ENCODE measurements at regions not wholly inside any gene's neighbourhood (a gene's known extent, or its start where the extent isn't known, plus 50 kb on each side); places are given as distances from the start of the nearest gene placed in this dataset.
A peak's percentile ranks its signal among the peaks of the same experiment; 100 is the strongest.
"Not testable (repeated sequence)": the region's sequence is repeated elsewhere in the genome, so short reads cannot be mapped to it uniquely, and the experiment has no call there.

GRCh38 chr20:29349836-29350235 is 1907.6 kb upstream of the DEFB115 start:
- Histone ChIP-seq H3K9me2 (no peaks in the 10 kb centered on the region), H3K36me3 (replicated peaks in 1 of 2; ENCODE audit: control insufficient read depth in 1 of 2, insufficient read depth in 2 of 2, low read length in 1 of 2) (no peaks in the 10 kb centered on the region), H3F3A (replicated peaks; ENCODE audit: insufficient read depth) (no peaks in the 10 kb centered on the region), H3K27ac (ENCODE audit: low read depth in 2 of 2, low read length in 1 of 2) (no peak overlapping the region), H3K27me3 (ENCODE audit: insufficient read depth) (no peaks in the 10 kb centered on the region), H3K4me2 (no peak overlapping the region), H3K79me2 (ENCODE audit: insufficient read depth) (no peaks in the 10 kb centered on the region), H3K9me3 (no peaks in the 10 kb centered on the region), H3K4me1 (ENCODE audit: control insufficient read depth in 1 of 2, insufficient read depth in 2 of 2, low read depth in 1 of 2, low read length in 1 of 2) (no peaks in the 10 kb centered on the region), H3K4me3 (ENCODE audit: low read depth in 2 of 2, low read length in 1 of 2) (no peak overlapping the region), H4K20me1 (ENCODE audit: insufficient read depth) (no peaks in the 10 kb centered on the region), H2AFZ (ENCODE audit: low read depth) (no peak overlapping the region), H3K9ac (no peak overlapping the region)
- TF ChIP-seq ELF1 (IDR thresholded peaks at IDR 0.05) (no peak), GABPA (IDR thresholded peaks at IDR 0.05; ENCODE audit: low read depth) (no peak), SIN3A (IDR thresholded peaks at IDR 0.05; ENCODE audit: borderline replicate concordance, low read depth, low read length) (no peak)
- no peak for DNase-seq
- CTCF ChIA-PET = no interaction called here
- 2% methylated on average over 13 of the region's 14 CpGs for WGBS (ENCODE audit: low lambda C conversion rate)
- POLR2A ChIA-PET = no interaction called here

- H4K20me1 ChIP-seq (ENCODE audit: insufficient read depth); DNase-seq; H3K79me2 ChIP-seq (ENCODE audit: insufficient read depth); H3K9me3 ChIP-seq; POLR2A ChIA-PET; H3K4me3 ChIP-seq (ENCODE audit: low read depth in 2 of 2, low read length in 1 of 2); H3K4me1 ChIP-seq (ENCODE audit: control insufficient read depth in 1 of 2, insufficient read depth in 2 of 2, low read depth in 1 of 2, low read length in 1 of 2); H3K9ac ChIP-seq; H2AFZ ChIP-seq (ENCODE audit: low read depth); H3K9me2 ChIP-seq; H3K27me3 ChIP-seq (ENCODE audit: insufficient read depth); CTCF ChIA-PET; H3K4me2 ChIP-seq; H3F3A ChIP-seq (replicated peaks; ENCODE audit: insufficient read depth); H3K36me3 ChIP-seq (replicated peaks in 1 of 2; ENCODE audit: control insufficient read depth in 1 of 2, insufficient read depth in 2 of 2, low read length in 1 of 2); H3K27ac ChIP-seq (ENCODE audit: low read depth in 2 of 2, low read length in 1 of 2): not testable (repeated sequence)
- WGBS (ENCODE audit: low lambda C conversion rate) = 7% methylated on average over 2 of the region's 2 CpGs
Measured at GRCh38 chr20:29375937-29376336, 1881.5 kb upstream of the DEFB115 start.

GRCh38 chr20:29392853-29393252 is 1864.6 kb upstream of the DEFB115 start:
- H3F3A ChIP-seq (replicated peaks; ENCODE audit: insufficient read depth); H3K4me2 ChIP-seq; H3K9me2 ChIP-seq; H3K9ac ChIP-seq; H3K4me3 ChIP-seq (ENCODE audit: low read depth in 2 of 2, low read length in 1 of 2); H3K27ac ChIP-seq (ENCODE audit: low read depth in 2 of 2, low read length in 1 of 2); H3K36me3 ChIP-seq (replicated peaks in 1 of 2; ENCODE audit: control insufficient read depth in 1 of 2, insufficient read depth in 2 of 2, low read length in 1 of 2); H2AFZ ChIP-seq (ENCODE audit: low read depth); H3K27me3 ChIP-seq (ENCODE audit: insufficient read depth); CTCF ChIA-PET; DNase-seq; H3K9me3 ChIP-seq; H3K79me2 ChIP-seq (ENCODE audit: insufficient read depth); H3K4me1 ChIP-seq (ENCODE audit: control insufficient read depth in 1 of 2, insufficient read depth in 2 of 2, low read depth in 1 of 2, low read length in 1 of 2); H4K20me1 ChIP-seq (ENCODE audit: insufficient read depth); POLR2A ChIA-PET: not testable (repeated sequence)
- 3% methylated on average over 9 of the region's 9 CpGs for WGBS (ENCODE audit: low lambda C conversion rate)

- Histone ChIP-seq H2AFZ (ENCODE audit: low read depth) (no peak overlapping the region), H3K9me3 (no peaks in the 10 kb centered on the region), H3K27me3 (ENCODE audit: insufficient read depth) (peaks cover 53% of the 10 kb centered on the region), H3K4me2 (0 out of 2 replicates have a peak overlapping the region, but pooled peaks have one; percentile 19), H3K4me3 (ENCODE audit: low read depth in 2 of 2, low read length in 1 of 2) (no peak overlapping the region), H3K9ac (no peak overlapping the region), H3K27ac (ENCODE audit: low read depth in 2 of 2, low read length in 1 of 2) (no peak overlapping the region), H3K4me1 (ENCODE audit: control insufficient read depth in 1 of 2, insufficient read depth in 2 of 2, low read depth in 1 of 2, low read length in 1 of 2) (no peaks in the 10 kb centered on the region), H4K20me1 (ENCODE audit: insufficient read depth) (no peaks in the 10 kb centered on the region), H3F3A (replicated peaks; ENCODE audit: insufficient read depth) (no peaks in the 10 kb centered on the region), H3K79me2 (ENCODE audit: insufficient read depth) (no peaks in the 10 kb centered on the region), H3K9me2 (no peaks in the 10 kb centered on the region), H3K36me3 (replicated peaks in 1 of 2; ENCODE audit: control insufficient read depth in 1 of 2, insufficient read depth in 2 of 2, low read length in 1 of 2) (no peaks in the 10 kb centered on the region)
- peak; percentile 34 for DNase-seq
- ChIA-PET POLR2A (no interaction called here), CTCF (interaction anchor here (1.4 kb wide), 1 partner anchor 8 kb away, joined by 4 read pairs; no protein-coding TSS in a partner anchor)
- WGBS (ENCODE audit: low lambda C conversion rate) = 8% methylated on average over 26 of the region's 40 CpGs
- TF ChIP-seq SMC3 (IDR thresholded peaks at IDR 0.05; ENCODE audit: low read depth, low read length) (no peak), RCOR1 (IDR thresholded peaks at IDR 0.05; ENCODE audit: low read length) (no peak), MEF2A (IDR thresholded peaks at IDR 0.05; ENCODE audit: borderline replicate concordance, low read depth) (no peak), TEAD4 (IDR thresholded peaks at IDR 0.05; ENCODE audit: borderline replicate concordance, insufficient read depth) (no peak), EP300 (IDR thresholded peaks at IDR 0.05; ENCODE audit: borderline replicate concordance in 1 of 2, low read depth in 1 of 2, low read length in 1 of 2) (no peak), PBX3 (IDR thresholded peaks at IDR 0.05) (no peak), ELF1 (IDR thresholded peaks at IDR 0.05) (no peak), POLR2AphosphoS5 (IDR thresholded peaks at IDR 0.05; ENCODE audit: low read depth, low read length) (no peak), GABPA (IDR thresholded peaks at IDR 0.05; ENCODE audit: low read depth) (no peak), JUND (IDR thresholded peaks at IDR 0.05) (no peak), ZBTB33 (IDR thresholded peaks at IDR 0.05; ENCODE audit: borderline replicate concordance, low read depth) (no peak), EZH2phosphoT487 (IDR thresholded peaks at IDR 0.05; ENCODE audit: borderline replicate concordance, low read depth) (no peak), RAD21 (IDR thresholded peaks at IDR 0.05; ENCODE audit: low read length) (no peak), RFX5 (IDR thresholded peaks at IDR 0.05; ENCODE audit: low read length) (no peak), YY1 (IDR thresholded peaks at IDR 0.05; ENCODE audit: low read depth) (no peak)
Measured at GRCh38 chr20:29408034-29408695, 1849.3 kb upstream of the DEFB115 start.
